ENCODE measurements at regions not wholly inside any gene's neighbourhood (a gene's known extent, or its start where the extent isn't known, plus 50 kb on each side); places are given as distances from the start of the nearest gene placed in this dataset.

- Histone ChIP-seq H3K27ac (ENCODE audit: insufficient read depth, low read depth, low read length) (no peak overlapping the region), H3K9me3 (replicated peaks; ENCODE audit: control insufficient read depth, insufficient read depth, low read length) (no peaks in the 10 kb centered on the region), H3K36me3 (ENCODE audit: control insufficient read depth in 2 of 2, extremely low read depth in 1 of 2, insufficient read depth in 2 of 2, low read length in 2 of 2) (no peaks in the 10 kb centered on the region), H3K9me1 (replicated peaks; ENCODE audit: control insufficient read depth, extremely low read depth, insufficient read depth, low read length) (no peaks in the 10 kb centered on the region), H4K20me1 (replicated peaks; ENCODE audit: control insufficient read depth, extremely low read depth, insufficient read depth, low read length) (no peaks in the 10 kb centered on the region), H3K4me2 (ENCODE audit: insufficient read depth, low read length) (no peak overlapping the region), H2AFZ (ENCODE audit: low read depth, low read length) (no peak overlapping the region), H3K4me3 (replicated peaks in 1 of 3; ENCODE audit: insufficient read depth in 1 of 3, low read depth in 1 of 3, low read length in 3 of 3) (no peak overlapping the region), H3K4me1 (ENCODE audit: control insufficient read depth, extremely low read depth, insufficient read depth, low read length) (no peaks in the 10 kb centered on the region), H3K27me3 (ENCODE audit: control insufficient read depth in 2 of 2, insufficient read depth in 2 of 2, low read length in 2 of 2) (no peaks in the 10 kb centered on the region), H3K79me2 (ENCODE audit: control insufficient read depth, insufficient read depth, low read length) (no peaks in the 10 kb centered on the region), H3K9ac (replicated peaks; ENCODE audit: extremely low read depth, insufficient read depth, low read length) (no peak overlapping the region)
- DNase-seq (ENCODE audit: low read depth, low spot score) (no peak), FAIRE-seq (no peak)
- ChIA-PET POLR2A (no interaction called here), CTCF (interaction anchor here (0.6 kb wide), 1 partner anchor 12 kb away, joined by 3 read pairs; no protein-coding TSS in a partner anchor)
- TF ChIP-seq POLR2AphosphoS5 (IDR thresholded peaks at IDR 0.05; ENCODE audit: insufficient read depth, low read depth, low read length), result no peak
- TF ChIP-seq FOS (IDR thresholded peaks at IDR 0.05; ENCODE audit: borderline replicate concordance, insufficient read depth, low read length), result no peak
- TF ChIP-seq MYC (IDR thresholded peaks at IDR 0.05; ENCODE audit: low read depth, low read length), result no peak
- no peak for TF ChIP-seq GATA2 (IDR thresholded peaks at IDR 0.05; ENCODE audit: insufficient read depth, insufficient read length, low read depth, low read length)
- no peak for TF ChIP-seq EZH2 (IDR thresholded peaks at IDR 0.05; ENCODE audit: borderline replicate concordance, low read depth, low read length, severe bottlenecking)
- no peak for TF ChIP-seq POLR2A (IDR thresholded peaks at IDR 0.05; ENCODE audit: low read depth, low read length)
- TF ChIP-seq MAX (IDR thresholded peaks at IDR 0.05; ENCODE audit: insufficient read depth, insufficient read length), result no peak
- TF ChIP-seq, protein P1, sequence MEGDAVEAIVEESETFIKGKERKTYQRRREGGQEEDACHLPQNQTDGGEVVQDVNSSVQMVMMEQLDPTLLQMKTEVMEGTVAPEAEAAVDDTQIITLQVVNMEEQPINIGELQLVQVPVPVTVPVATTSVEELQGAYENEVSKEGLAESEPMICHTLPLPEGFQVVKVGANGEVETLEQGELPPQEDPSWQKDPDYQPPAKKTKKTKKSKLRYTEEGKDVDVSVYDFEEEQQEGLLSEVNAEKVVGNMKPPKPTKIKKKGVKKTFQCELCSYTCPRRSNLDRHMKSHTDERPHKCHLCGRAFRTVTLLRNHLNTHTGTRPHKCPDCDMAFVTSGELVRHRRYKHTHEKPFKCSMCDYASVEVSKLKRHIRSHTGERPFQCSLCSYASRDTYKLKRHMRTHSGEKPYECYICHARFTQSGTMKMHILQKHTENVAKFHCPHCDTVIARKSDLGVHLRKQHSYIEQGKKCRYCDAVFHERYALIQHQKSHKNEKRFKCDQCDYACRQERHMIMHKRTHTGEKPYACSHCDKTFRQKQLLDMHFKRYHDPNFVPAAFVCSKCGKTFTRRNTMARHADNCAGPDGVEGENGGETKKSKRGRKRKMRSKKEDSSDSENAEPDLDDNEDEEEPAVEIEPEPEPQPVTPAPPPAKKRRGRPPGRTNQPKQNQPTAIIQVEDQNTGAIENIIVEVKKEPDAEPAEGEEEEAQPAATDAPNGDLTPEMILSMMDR (IDR thresholded peaks at IDR 0.05; ENCODE audit: extremely low read depth in 1 of 2, insufficient read depth in 1 of 2, low read depth in 1 of 2, low read length in 2 of 2), result no peak
- no peak for TF ChIP-seq JUN (IDR thresholded peaks at IDR 0.05; ENCODE audit: borderline replicate concordance, insufficient read depth, insufficient read length, low read depth)
- dilution Hi-C loops (cut with MboI; ENCODE audit: extremely low pct_ligation_motif_present, low sequenced_read_pairs) (no loop called here), intact Hi-C loops (cut with micrococcal nuclease) (no loop called here)
- BruUV-seq (replicated peaks), result no TSS peak
Observed at GRCh38 chr10:35704401-35704800, 62.3 kb upstream of the FZD8 start.

All from endothelial cell of umbilical vein (primary cell).